Fibroblast of skin of back (primary cell): ENCODE measurements at regions not wholly inside any gene's neighbourhood (a gene's known extent, or its start where the extent isn't known, plus 50 kb on each side); places are given as distances from the start of the nearest gene placed in this dataset.

ENCODE experiments used
- DNase-seq: peaks from one replicate; pipeline ENCODE4 v3.0.0-alpha.2; 2013

DNA sequence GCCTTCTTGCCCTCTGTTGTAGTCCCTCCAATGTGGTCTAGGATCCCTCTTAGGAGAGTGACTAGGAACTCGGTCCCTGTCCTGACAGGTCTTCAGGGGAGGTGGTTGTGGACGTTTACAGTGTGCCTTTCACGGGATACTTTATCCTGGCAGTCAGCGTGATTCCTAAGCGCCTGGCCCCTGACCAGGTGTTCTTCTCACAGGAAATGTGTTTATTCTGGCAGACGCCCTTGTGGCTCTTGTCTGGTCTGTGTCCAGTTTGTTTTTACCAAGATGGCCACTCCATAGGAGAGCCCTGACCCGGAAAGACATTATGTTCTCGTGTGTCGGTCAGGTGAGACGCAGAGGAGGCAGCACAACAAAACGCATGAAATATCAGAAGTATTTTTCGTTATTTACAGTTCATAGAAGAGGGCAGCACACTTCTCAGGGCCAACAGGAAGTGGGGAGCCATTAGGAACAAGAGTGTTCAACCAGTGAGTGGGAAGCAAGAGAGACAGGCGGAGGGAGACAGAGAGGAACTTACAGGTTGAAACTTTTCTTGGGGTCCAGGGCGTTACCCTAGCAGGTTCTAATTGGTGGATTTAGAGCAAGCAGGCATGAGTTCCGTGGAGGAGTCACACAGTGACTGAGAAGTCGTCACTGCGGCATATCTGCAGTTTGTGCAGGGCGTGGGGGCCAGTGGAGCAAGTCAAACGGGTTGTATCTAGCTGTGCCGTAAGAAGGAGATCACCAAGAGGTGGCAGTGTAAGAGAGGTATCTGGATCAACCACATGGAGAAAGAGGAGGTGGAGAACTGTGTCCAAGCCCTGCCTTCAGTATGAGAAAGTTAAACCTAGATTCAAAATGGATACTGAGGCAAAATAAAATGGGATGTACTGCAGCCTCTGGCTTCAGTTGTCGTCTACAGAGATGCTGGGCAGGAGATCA, 412.9 kb downstream of the ZSWIM6 start:
- no peak for DNase-seq

DNA sequence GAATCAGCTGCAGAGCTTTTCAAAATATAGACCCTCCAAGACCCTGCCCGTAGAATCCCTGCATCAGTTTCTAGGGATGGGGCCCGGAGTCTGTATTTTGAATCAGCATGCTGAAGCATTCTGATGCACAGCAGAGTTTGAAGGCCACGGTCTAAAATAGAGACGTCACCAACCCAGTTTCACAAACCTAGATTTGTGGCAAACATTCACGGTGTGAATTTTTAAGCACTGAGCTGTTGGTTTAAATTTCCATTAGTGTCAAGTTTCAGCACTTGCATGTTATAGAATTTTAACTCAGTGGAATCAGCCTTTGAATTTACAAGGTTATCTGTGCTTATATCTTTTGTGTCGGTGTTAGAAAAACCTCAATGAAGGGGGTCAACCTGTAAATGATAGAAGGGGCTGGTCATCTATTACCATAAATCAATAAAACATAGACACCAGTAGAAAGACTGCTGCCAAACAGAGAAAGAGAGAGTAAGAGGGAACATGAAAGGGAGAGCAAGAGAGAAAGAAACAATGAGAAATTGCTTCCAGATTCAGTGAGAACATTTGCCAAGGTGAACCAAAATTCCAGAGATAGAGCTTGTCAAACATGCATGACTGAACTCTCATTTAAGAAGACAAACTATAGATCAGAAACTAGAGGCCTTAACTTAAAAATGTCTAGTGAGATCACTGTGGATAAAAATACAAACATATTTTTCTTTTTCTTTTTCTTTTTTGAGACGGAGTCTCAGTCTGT, 414.9 kb downstream of the ZSWIM6 start:
- DNase-seq: peak; percentile 12

DNA sequence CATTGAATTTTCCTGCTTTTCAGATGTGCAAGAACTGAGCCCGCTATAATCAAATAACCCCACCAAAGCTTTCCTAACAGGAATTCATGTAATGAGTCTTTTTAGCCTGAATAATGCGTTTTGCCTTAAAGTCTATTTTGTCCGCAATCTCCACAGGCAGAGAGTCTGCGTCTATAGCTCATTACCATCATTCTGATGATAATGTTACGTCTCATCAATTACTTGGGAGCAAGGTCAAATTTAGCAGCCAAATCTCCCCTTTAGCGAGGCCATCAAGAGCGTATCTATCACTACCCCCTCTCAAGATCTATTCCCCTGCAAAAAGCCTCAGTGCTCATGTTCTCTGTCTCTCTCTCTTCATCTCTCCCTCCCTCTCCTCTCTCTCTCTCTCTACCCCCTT, 416.1 kb downstream of the ZSWIM6 start:
- no peak for DNase-seq

DNA sequence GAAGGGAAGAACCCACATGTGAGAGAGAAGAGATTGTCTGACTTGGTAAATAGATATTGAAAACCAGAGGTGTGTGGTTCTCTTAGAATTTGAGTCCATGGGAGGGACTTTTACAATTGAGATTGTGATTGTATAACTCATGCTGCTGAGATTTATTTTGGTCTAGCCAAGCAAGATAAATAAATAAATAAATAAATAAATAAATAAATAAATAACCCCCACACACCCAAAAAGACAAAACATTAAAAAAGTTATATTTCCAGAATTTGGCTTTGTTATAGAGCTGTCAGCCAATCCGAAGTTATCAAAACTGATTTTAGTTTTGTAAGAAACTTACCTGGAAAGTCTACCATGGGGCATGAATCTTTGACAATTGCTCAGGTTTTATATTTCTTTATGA, 416.6 kb downstream of the ZSWIM6 start:
- no peak for DNase-seq

DNA sequence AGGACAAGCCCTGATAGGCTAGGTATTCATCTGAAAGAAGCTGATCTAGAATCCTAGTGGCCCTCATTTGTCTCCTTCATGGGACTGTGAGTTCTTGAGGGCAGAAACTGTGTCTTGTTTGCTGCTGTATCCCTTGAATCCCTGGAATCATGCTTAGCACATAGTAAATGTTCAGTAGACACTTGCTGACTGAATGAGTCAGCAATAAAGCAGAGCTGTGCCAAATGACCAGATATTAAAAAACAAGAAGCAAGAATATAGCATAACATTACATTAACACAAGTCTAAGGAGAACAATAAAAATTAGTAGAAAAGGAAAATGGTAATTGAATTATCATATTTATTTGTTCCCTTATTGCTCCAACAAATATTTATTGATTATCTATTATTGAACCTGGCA, 420.5 kb downstream of the ZSWIM6 start:
- no peak for DNase-seq

DNA sequence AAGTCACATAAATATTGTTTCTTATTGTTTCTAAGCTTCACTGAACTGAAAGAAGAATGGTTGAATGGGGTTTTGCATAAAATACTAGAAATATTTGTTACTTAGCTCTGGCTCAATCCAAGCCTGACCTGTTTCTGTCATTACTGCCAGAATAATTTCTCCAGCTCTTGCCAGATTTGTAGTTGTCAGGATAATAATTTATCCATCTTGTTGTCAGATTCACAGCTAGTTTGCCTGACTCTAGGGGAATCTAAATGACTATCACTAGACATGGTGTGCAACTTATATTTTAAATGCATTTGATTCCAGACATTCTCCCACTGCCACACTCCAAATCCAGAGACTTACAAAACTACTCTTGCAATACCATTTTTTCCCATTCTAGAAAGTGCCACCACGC, 422.7 kb downstream of the ZSWIM6 start:
- no peak for DNase-seq

DNA sequence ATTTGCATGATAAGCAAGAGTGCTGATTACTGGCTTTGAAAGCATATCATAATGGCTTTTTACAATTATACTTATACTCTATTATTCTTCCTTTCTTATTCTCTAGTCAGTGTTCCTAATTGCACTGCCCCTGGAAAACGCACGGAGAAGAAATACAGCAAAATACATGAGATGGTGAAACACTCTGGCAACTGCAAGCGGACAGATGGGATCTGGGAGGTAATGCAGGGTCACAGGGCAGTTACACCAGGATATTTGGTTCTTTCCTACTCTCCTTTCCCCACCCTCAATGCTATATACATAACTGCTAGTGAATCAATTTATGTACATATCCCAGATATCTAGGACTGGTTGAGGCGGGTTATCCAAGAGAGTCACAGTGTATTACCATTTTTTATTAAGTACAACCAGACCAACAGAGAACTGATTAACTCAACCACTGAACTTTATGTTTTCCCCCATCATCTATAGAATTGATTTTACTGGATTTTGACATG, 423.7 kb downstream of the ZSWIM6 start:
- no peak for DNase-seq

DNA sequence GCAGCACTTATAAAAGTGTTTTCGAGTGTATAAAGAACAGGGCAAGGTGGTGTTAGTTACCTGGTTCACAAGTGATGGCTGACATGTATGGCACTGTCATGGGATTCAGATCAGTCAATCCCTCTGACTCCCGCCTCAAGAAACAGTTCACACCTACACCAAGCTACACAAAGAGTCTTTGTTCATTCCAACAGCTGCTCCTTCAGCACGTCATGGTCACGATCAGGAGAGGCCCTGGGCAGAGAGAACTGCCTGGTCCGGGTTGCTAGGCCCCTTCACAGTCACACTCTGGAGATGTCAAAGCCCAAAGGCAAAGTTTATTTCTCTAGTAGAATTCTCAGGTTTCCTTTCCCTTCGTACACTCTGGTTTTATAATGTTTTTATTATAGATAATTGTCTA, 426.7 kb downstream of the ZSWIM6 start:
- no peak for DNase-seq

DNA sequence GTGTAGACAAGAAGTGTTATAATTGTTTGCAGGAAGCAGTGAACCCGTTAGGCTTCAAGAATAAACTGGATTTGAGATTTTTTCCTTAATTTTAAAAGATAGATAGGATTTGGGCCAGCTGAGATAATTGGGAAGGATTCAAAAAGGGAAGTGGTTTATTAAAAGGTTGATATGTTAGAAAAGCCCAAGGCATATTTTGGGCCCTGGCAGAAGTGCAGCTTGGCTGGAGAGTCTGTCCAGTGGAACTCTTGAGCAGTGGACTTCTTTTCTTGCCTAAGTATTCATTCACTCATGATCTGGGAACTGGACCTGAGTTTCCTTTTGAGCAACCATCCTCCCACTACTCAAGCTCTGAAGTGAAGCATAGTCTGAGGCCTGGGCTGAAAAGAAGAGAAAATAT, 433.4 kb downstream of the ZSWIM6 start:
- no peak for DNase-seq

DNA sequence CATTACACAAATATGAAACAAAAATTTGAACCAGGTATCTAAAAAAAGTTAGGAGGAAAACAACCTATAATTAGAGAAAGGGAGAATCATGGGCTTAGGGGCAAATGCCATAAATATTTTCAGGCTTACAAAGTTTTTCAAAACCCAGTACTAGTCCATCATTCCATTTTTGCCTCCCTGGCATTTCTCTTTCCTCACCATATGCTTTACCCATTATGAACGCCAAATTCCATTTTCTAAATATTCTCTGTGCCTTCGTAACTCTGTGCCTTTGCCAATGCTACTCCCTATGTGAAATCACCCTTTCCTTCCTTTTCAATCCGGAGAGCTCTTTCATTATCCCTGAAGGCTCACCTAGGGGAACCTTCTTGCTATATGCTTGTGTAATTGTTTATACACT, 434.1 kb downstream of the ZSWIM6 start:
- no peak for DNase-seq

DNA sequence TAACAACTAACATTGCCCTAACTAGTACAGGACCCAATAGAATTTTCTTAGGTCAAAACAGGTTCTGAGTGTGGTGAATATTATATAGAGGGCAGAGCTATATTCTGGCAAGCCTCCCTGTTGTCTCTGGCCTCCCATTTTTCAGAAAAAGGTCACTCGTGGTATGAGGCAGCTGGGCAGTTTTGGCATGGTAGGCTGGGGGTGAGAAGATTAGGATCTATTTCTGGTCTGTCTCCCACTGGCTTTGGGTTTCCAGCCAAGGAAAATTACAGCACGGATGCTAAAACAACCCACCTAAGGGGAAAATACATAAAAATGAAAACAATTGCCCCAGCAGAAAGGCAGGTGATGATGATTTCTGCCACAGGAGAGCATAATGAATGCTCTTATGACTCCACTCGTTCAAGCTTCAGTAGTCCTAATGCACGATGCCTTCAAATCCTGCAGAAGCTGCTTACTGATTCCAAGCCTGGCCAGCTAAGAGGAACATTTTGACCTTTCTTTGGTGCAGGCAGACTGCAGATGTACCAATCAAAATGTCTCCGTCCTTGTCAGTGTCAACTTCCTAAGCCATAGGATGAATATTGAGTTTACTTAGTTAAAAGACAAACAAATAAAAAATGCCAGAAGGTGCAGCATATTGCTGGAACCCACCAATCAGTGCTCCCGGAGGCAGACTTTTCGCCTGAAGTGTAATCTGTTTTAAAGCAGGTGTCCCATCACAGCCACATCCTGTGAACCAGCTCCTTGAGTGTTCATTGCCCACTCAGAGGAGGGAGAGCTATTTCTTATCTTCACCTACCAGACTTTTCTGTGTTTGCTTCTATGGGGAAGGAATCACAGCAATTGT, 435.4 kb downstream of the ZSWIM6 start:
- no peak for DNase-seq

DNA sequence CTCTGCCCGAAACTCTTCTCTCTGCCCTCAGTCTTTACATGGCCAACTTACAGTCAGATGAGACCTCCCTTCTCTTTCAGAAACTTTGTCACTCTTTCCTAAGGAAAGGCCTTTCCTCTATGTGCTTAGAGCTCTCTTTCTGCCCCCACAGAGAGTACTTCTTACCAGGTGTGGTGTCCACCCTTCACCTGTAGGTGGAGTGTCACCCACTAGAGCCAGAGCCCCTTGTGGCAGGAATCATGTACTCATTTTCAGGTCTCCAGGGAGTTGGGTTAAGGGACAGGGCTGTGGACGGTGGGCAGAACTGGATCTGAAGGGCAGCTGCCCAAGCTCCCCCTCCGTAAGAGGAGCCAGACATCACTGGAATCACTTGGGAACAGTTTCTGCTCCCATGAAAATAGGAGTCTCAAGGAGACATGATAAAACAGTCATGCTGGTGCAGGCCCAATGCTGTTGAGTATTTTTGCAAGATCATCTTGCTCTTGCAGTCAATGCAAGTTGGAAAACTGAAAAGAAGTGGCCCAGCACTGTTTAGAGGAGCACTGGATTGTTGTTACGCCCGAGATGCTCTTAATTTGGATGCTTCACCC, 436.7 kb downstream of the ZSWIM6 start:
- peak; percentile 20 for DNase-seq

DNA sequence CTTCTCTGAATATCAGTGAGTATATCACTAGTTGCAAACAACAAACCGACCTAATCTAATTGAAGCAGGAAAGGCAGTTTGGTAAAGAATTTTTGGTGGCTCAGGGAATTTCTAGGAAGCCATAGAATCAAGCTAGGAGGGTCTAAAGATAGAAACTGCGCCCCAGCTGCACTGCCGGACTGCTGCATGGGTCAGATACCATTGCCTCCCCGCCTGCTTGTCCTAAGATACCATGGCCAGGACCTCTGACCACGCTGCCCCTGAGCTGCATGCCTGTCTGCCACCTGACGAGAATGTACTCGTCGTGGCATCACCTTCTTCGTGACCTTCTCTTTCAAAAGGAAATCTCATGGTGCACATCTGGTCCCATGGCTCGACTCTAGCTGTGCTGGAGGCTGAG, 439.0 kb downstream of the ZSWIM6 start:
- no peak for DNase-seq

DNA sequence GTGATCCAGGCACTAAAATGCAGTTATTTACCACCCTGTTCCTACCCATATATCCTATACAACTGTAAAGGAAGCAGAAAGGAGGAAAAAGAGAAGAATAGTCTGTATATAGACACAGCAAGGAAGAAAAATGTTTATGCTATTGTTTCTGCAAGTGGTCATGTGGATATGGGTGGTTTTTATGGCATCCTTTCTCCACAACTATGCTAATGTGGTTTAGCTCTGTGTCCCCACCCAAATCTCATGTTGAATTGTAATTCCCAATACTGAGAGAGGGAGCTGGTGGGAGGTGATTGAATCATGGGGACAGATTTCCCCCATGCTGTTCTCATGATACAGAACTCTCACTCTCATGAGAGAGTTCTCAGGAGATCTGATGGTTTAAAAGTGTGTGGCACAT, 439.8 kb downstream of the ZSWIM6 start:
- DNase-seq: no peak

DNA sequence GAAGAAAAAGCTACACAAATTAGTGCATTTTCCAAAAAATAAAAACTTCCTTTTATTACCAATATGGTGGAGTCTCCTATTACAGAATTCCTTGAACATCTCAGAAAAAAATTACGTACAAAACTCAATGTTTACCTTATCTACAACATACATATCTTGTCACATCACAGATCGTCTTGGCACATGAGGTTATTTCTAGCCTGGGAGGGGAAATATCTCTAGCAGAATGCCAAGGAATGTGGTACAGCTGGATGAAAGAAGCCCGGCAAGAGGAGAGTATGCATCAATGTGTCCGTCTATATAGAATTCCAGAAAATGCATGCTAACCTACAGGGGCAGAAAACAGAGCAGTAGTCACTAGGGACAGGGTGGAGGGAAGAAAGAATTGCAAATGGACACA, 443.8 kb downstream of the ZSWIM6 start:
- DNase-seq: no peak

DNA sequence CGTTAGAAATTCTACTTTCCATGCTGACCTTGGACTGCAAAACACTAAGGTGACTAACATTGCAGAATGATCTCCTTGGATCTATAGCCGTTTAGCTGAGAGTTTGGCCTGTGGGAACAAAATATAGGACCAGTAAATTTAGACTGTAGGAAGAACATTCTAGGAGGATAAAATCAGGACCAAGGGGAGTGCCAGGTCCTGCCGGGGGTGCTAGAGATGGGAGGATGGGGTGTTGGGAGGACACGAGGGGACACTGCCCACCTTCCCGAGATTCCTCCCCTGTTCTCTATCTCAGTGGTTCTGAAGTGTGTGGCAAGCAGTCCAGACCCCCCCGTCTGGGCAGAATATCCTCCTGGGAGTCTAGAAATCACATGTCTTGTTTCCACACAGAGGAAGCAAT, 445.2 kb downstream of the ZSWIM6 start:
- DNase-seq: no peak

DNA sequence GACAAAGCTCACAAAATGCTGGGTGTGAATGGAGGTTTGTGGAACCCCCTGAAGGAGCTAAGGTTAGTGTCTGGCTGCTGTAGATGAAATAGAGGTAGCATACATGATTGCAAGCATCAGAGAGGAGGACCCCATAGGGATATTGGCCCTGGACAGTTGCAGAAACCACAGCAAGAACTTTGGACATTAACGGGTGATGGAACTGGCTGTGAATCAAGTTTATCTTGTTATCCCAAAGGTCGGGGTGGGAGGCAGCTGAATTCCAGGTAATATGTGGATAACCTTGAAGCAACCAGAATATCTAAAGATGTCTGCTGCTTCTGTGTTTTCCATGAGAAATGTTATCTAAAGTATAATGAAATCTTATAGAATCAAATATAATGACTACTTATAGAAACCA, 447.7 kb downstream of the ZSWIM6 start:
- DNase-seq: no peak

DNA sequence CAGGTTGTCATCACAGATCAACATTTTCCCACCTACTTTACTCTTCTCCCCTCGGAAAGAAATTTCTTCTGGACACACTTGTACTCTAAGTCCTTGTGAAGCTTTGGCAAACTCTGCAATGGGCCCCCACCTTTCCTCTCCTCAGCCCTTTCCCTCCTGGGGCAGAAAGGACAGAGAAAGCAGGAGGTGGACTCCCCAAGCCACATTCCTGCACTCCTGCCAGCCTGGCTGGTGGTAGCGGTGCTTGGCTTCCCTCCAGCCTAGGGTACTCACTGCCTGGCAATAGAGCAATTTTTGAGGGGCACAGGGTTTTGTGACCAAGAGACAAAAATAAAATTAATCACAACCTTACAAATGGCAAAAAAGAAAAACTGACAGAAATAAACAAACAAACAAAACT, 451.4 kb downstream of the ZSWIM6 start:
- no peak for DNase-seq

DNA sequence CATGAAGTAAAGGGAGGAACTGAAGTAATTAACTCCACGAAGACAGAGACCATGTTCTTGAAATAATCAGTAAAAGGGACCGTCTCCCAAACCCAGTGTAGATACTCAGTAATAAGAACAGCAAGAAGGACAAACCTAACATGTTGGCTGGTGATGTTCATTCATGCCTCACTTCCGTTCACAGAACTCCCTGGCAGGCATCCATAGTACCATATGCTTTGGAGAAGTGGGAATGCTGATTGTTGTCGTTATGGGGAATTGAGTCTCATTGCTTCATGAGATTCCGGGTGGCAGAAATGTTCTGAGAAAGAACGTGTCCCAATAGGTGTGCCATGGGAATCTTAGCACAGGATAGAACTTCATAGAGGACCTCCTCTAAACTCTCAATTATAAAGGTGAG, 452.3 kb downstream of the ZSWIM6 start:
- peak; percentile 21 for DNase-seq

DNA sequence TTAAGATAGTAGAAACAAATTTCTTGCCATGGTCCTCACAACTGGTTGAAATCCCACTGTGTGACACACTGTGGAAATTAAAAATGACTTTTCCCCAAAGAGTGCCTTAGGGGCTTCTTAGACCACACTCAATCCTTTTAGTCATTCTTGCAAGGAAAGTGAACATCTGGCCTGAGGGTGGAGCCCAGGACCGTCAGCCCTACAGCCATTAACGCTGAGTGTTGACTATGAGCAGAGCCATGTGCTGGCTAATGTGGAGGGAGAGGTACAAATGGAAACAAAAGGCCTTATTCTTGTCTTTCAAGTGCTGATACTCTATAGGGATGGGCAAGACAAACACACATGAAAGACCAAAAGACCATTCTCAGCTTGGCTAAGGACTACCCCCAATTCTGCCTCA, 456.5 kb downstream of the ZSWIM6 start:
- DNase-seq: no peak

DNA sequence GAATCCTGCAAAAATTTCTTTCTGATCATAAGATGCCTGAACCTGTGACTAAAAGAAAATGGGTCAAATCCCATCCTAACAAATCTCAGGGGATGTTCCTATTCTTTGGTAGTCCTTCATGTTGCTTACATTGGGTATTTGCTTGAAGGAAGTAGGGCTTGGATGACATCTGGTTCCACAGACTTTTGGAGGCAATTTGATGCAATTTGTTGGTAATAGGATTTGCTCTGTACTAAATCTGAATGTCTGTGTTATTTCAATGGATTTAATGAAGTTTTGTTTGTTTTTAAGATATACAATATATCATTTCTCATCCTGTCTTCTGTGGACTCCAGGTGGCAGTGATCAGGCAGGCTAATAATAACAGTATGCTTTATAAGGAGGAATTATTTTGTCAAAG, 457.9 kb downstream of the ZSWIM6 start:
- DNase-seq: no peak

DNA sequence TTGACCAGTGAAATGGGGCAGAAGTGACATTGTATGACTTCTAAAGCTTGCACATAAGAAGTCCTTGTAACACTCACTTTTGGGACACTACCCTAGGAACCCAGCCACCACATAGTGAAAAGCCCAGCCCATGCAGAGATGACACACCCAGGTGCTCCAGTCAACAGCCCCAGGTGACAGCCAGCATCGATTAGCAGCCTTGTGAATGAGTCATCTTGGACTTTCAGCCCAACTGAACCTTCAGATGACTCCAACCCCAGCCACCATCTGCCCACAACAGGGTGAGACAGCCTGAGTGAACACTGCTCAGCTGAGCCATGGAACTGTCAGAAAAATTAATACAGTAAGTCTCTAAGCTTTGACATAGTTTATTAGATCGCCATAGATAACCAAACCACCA, 458.6 kb downstream of the ZSWIM6 start:
- peak; percentile 2 for DNase-seq

DNA sequence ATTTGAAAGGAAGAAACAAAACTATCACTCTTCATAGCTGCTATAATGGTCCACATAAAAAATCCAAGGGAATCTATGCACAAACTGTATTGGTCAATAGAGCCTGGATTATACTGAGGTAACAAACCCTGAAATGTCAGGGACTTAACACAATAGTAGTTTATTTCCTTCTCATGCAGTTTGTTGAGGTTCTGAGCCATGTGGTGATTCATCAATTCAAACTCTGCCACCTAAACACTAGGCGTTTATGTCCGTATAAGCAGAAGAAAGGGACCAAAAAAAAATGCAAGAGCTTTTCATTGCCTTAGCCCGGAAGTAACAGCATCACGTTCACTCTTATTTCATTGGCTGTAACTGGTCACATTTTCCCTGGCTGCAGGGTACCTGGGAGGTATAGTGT, 464.7 kb downstream of the ZSWIM6 start:
- no peak for DNase-seq
